Ammon's horn (tissue), 1 donor: ENCODE measurements at regions not wholly inside any gene's neighbourhood (a gene's known extent, or its start where the extent isn't known, plus 50 kb on each side); places are given as distances from the start of the nearest gene placed in this dataset.

Experiments
- DNase-seq: peaks from one replicate; pipeline ENCODE4 v3.0.0-alpha.2; 2016; ENCODE audit warnings: low spot score

- DNase-seq: no peak
Measured at GRCh38 chr5:2910401-2911175, 159.1 kb upstream of the IRX2 start.

- no peak for DNase-seq
Measured at GRCh38 chr5:2909035-2909434, 157.6 kb upstream of the IRX2 start.

- no peak for DNase-seq
Measured at GRCh38 chr5:2908086-2908485, 156.6 kb upstream of the IRX2 start.

GRCh38 chr5:2906302-2907090 lies 155.0 kb upstream of the IRX2 start:
- DNase-seq: no peak

GRCh38 chr5:2905741-2906140 lies 154.3 kb upstream of the IRX2 start:
- no peak for DNase-seq

- no peak for DNase-seq
Measured at GRCh38 chr5:2904956-2905355, 153.5 kb upstream of the IRX2 start.

GRCh38 chr5:2904399-2904798 lies 152.9 kb upstream of the IRX2 start:
- no peak for DNase-seq

- DNase-seq: no peak
Measured at GRCh38 chr5:2903451-2904395, 152.2 kb upstream of the IRX2 start.

GRCh38 chr5:2902742-2903297 lies 151.3 kb upstream of the IRX2 start:
- no peak for DNase-seq

- DNase-seq: no peak
Measured at GRCh38 chr5:2902186-2902585, 150.7 kb upstream of the IRX2 start.

GRCh38 chr5:2901511-2901910 lies 150.0 kb upstream of the IRX2 start:
- no peak for DNase-seq

- no peak for DNase-seq
Measured at GRCh38 chr5:2901096-2901495, 149.6 kb upstream of the IRX2 start.

GRCh38 chr5:2900360-2900759 lies 148.9 kb upstream of the IRX2 start:
- no peak for DNase-seq

GRCh38 chr5:2899311-2899710 lies 147.8 kb upstream of the IRX2 start:
- DNase-seq: no peak

- no peak for DNase-seq
Measured at GRCh38 chr5:2898661-2899060, 147.2 kb upstream of the IRX2 start.

- DNase-seq: no peak
Measured at GRCh38 chr5:2897276-2897961, 145.9 kb upstream of the IRX2 start.

- DNase-seq: no peak
Measured at GRCh38 chr5:2896371-2897275, 145.1 kb upstream of the IRX2 start.

- no peak for DNase-seq
Measured at GRCh38 chr5:2895876-2896275, 144.4 kb upstream of the IRX2 start.

GRCh38 chr5:2895196-2895595 lies 143.7 kb upstream of the IRX2 start:
- no peak for DNase-seq

GRCh38 chr5:2894736-2895135 lies 143.3 kb upstream of the IRX2 start:
- no peak for DNase-seq
